ENCODE measurements at regions not wholly inside any gene's neighbourhood (a gene's known extent, or its start where the extent isn't known, plus 50 kb on each side); places are given as distances from the start of the nearest gene placed in this dataset.
"Not testable (repeated sequence)": the region's sequence is repeated elsewhere in the genome, so short reads cannot be mapped to it uniquely, and the experiment has no call there.

GRCh38 chr2:125797192-125797591, 858.8 kb upstream of the GYPC start:
- ATAC-seq (ENCODE audit: low read depth) (no peak), DNase-seq (no peak)
- H3K27me3 ChIP-seq (replicated peaks in 1 of 4; ENCODE audit: control extremely low read depth in 1 of 4, control insufficient read depth in 3 of 4, insufficient read depth in 4 of 4, low read length in 3 of 4) = no peaks in the 10 kb centered on the region
- H4K20me1 ChIP-seq (ENCODE audit: control insufficient read depth, insufficient read depth, low read length, poor library complexity, severe bottlenecking) = no peaks in the 10 kb centered on the region
- TF ChIP-seq CTCF (IDR thresholded peaks at IDR 0.05) (no peak), EZH2 (IDR thresholded peaks at IDR 0.05; ENCODE audit: borderline replicate concordance, insufficient read depth, low read depth, low read length, poor library complexity, severe bottlenecking) (no peak)
- Mint-ChIP-seq H3K27ac (no peak overlapping the region), H3K4me3 (no peak overlapping the region), H3K27me3 (no peaks in the 10 kb centered on the region), H3K9me3 (ENCODE audit: insufficient read depth) (peaks cover 5% of the 10 kb centered on the region), H3K4me1 (no peaks in the 10 kb centered on the region)
- intact Hi-C loops (cut with micrococcal nuclease) = no loop called here
- POLR2A ChIA-PET = no interaction called here
- no peak overlapping the region for H3K4me2 ChIP-seq (replicated peaks; ENCODE audit: low read depth, low read length, poor library complexity, severe bottlenecking)
- no peak overlapping the region for H3K27ac ChIP-seq (ENCODE audit: low read length in 2 of 2)
- H3K36me3 ChIP-seq (replicated peaks in 1 of 2; ENCODE audit: control extremely low read depth in 1 of 2, control insufficient read depth in 1 of 2, extremely low read depth in 1 of 2, insufficient read depth in 2 of 2, low read length in 1 of 2) = no peaks in the 10 kb centered on the region
- CTCF ChIA-PET = no interaction called here
- H2AFZ ChIP-seq (ENCODE audit: insufficient read depth, low read depth, low read length, poor library complexity, severe bottlenecking) = no peak overlapping the region
- H3K9me3 ChIP-seq (ENCODE audit: control extremely low read depth in 1 of 3, control insufficient read depth in 2 of 3, insufficient read depth in 1 of 3, low read length in 2 of 3) = no peaks in the 10 kb centered on the region
- no peaks in the 10 kb centered on the region for H3K79me2 ChIP-seq (ENCODE audit: control insufficient read depth, insufficient read depth, low read length)
- no peak overlapping the region for H3K9ac ChIP-seq (ENCODE audit: low read length)
- WGBS (ENCODE audit: insufficient coverage) = no CpG with 5 or more reads among the region's 4 CpGs
- H3K4me1 ChIP-seq (ENCODE audit: control insufficient read depth in 2 of 2, insufficient read depth in 2 of 2, low read length in 2 of 2) = no peaks in the 10 kb centered on the region
- H3K4me3 ChIP-seq (ENCODE audit: control extremely low read depth in 1 of 5, extremely low read depth in 1 of 5, insufficient read depth in 1 of 5, low read depth in 2 of 5, low read length in 4 of 5) = no peak overlapping the region

GRCh38 chr2:125822746-125823145, 833.2 kb upstream of the GYPC start:
- H3K9ac ChIP-seq (ENCODE audit: low read length) = no peak overlapping the region
- H3K4me2 ChIP-seq (replicated peaks; ENCODE audit: low read depth, low read length, poor library complexity, severe bottlenecking) = no peak overlapping the region
- no peak overlapping the region for H3K4me3 ChIP-seq (ENCODE audit: control extremely low read depth in 1 of 5, extremely low read depth in 1 of 5, insufficient read depth in 1 of 5, low read depth in 2 of 5, low read length in 4 of 5)
- no peak overlapping the region for H3K27ac Mint-ChIP-seq
- CTCF ChIA-PET = no interaction called here
- no peak overlapping the region for H3K4me3 Mint-ChIP-seq
- ATAC-seq (ENCODE audit: low read depth) = no peak
- H4K20me1 ChIP-seq (ENCODE audit: control insufficient read depth, insufficient read depth, low read length, poor library complexity, severe bottlenecking) = no peaks in the 10 kb centered on the region
- H3K9me3 ChIP-seq (ENCODE audit: control extremely low read depth in 1 of 3, control insufficient read depth in 2 of 3, insufficient read depth in 1 of 3, low read length in 2 of 3) = peaks cover 0 to 4% (median 0%) of the 10 kb centered on the region in 3 donors
- no peaks in the 10 kb centered on the region for H3K27me3 Mint-ChIP-seq
- no peak overlapping the region for H3K27ac ChIP-seq (ENCODE audit: low read length in 2 of 2)
- no peaks in the 10 kb centered on the region for H3K4me1 ChIP-seq (ENCODE audit: control insufficient read depth in 2 of 2, insufficient read depth in 2 of 2, low read length in 2 of 2)
- no peak for TF ChIP-seq CTCF (IDR thresholded peaks at IDR 0.05)
- TF ChIP-seq EZH2 (IDR thresholded peaks at IDR 0.05; ENCODE audit: borderline replicate concordance, insufficient read depth, low read depth, low read length, poor library complexity, severe bottlenecking) = no peak
- 98% methylated on average over 4 of the region's 5 CpGs for WGBS (ENCODE audit: insufficient coverage)
- H3K27me3 ChIP-seq (replicated peaks in 1 of 4; ENCODE audit: control extremely low read depth in 1 of 4, control insufficient read depth in 3 of 4, insufficient read depth in 4 of 4, low read length in 3 of 4) = no peaks in the 10 kb centered on the region
- no peaks in the 10 kb centered on the region for H3K79me2 ChIP-seq (ENCODE audit: control insufficient read depth, insufficient read depth, low read length)
- intact Hi-C loops (cut with micrococcal nuclease) = no loop called here
- no peaks in the 10 kb centered on the region for H3K36me3 ChIP-seq (replicated peaks in 1 of 2; ENCODE audit: control extremely low read depth in 1 of 2, control insufficient read depth in 1 of 2, extremely low read depth in 1 of 2, insufficient read depth in 2 of 2, low read length in 1 of 2)
- DNase-seq = no peak
- peaks cover 2% of the 10 kb centered on the region for H3K9me3 Mint-ChIP-seq (ENCODE audit: insufficient read depth)
- H2AFZ ChIP-seq (ENCODE audit: insufficient read depth, low read depth, low read length, poor library complexity, severe bottlenecking) = no peak overlapping the region
- no peaks in the 10 kb centered on the region for H3K4me1 Mint-ChIP-seq
- POLR2A ChIA-PET = no interaction called here

GRCh38 chr2:125825781-125826180, 830.2 kb upstream of the GYPC start:
- H3K4me2 ChIP-seq (replicated peaks; ENCODE audit: low read depth, low read length, poor library complexity, severe bottlenecking); H3K4me1 Mint-ChIP-seq; H3K4me1 ChIP-seq (ENCODE audit: control insufficient read depth in 2 of 2, insufficient read depth in 2 of 2, low read length in 2 of 2); H3K9me3 ChIP-seq (ENCODE audit: control extremely low read depth in 1 of 3, control insufficient read depth in 2 of 3, insufficient read depth in 1 of 3, low read length in 2 of 3); H3K27me3 ChIP-seq (replicated peaks in 1 of 4; ENCODE audit: control extremely low read depth in 1 of 4, control insufficient read depth in 3 of 4, insufficient read depth in 4 of 4, low read length in 3 of 4); H3K36me3 ChIP-seq (replicated peaks in 1 of 2; ENCODE audit: control extremely low read depth in 1 of 2, control insufficient read depth in 1 of 2, extremely low read depth in 1 of 2, insufficient read depth in 2 of 2, low read length in 1 of 2); POLR2A ChIA-PET; H4K20me1 ChIP-seq (ENCODE audit: control insufficient read depth, insufficient read depth, low read length, poor library complexity, severe bottlenecking); H3K79me2 ChIP-seq (ENCODE audit: control insufficient read depth, insufficient read depth, low read length); H3K27ac Mint-ChIP-seq; H3K4me3 ChIP-seq (ENCODE audit: control extremely low read depth in 1 of 5, extremely low read depth in 1 of 5, insufficient read depth in 1 of 5, low read depth in 2 of 5, low read length in 4 of 5); DNase-seq; ATAC-seq (ENCODE audit: low read depth); H3K27ac ChIP-seq (ENCODE audit: low read length in 2 of 2); CTCF ChIA-PET; H2AFZ ChIP-seq (ENCODE audit: insufficient read depth, low read depth, low read length, poor library complexity, severe bottlenecking); H3K9ac ChIP-seq (ENCODE audit: low read length); intact Hi-C loops (cut with micrococcal nuclease); H3K4me3 Mint-ChIP-seq; H3K9me3 Mint-ChIP-seq (ENCODE audit: insufficient read depth); H3K27me3 Mint-ChIP-seq: not testable (repeated sequence)
- WGBS (ENCODE audit: insufficient coverage) = 82% methylated on average over 9 of the region's 9 CpGs
